ENCODE measurements at regions not wholly inside any gene's neighbourhood (a gene's known extent, or its start where the extent isn't known, plus 50 kb on each side); places are given as distances from the start of the nearest gene placed in this dataset.
A peak's percentile ranks its signal among the peaks of the same experiment; 100 is the strongest.

GRCh38 chr22:48449466-48450187, 1378.0 kb downstream of the BRD1 start:
- Histone ChIP-seq H3K9me2 (ENCODE audit: insufficient read depth) (no peaks in the 10 kb centered on the region), H3F3A (ENCODE audit: insufficient read depth) (no peaks in the 10 kb centered on the region), H3K4me1 (ENCODE audit: insufficient read depth) (peaks cover 12% of the 10 kb centered on the region; the same call in 1 of the 2 replicates), H3K4me2 (ENCODE audit: unreplicated experiment) (no peak overlapping the region), H4K20me1 (ENCODE audit: insufficient read depth) (no peaks in the 10 kb centered on the region), H2AFZ (no peak overlapping the region), H3K79me2 (ENCODE audit: insufficient read depth) (no peaks in the 10 kb centered on the region), H3K36me3 (ENCODE audit: low read depth) (no peaks in the 10 kb centered on the region), H3K4me3 (no peak overlapping the region), H3K9ac (no peak overlapping the region), H3K27ac (no peak overlapping the region), H3K9me3 (ENCODE audit: low read depth) (no peaks in the 10 kb centered on the region), H3K27me3 (replicated peaks; ENCODE audit: insufficient read depth) (no peaks in the 10 kb centered on the region)
- no peak for TF ChIP-seq EZH2phosphoT487 (IDR thresholded peaks at IDR 0.05; ENCODE audit: insufficient read depth, low read depth)
- no peak for TF ChIP-seq EZH2 (IDR thresholded peaks at IDR 0.05; ENCODE audit: insufficient read depth, poor library complexity, severe bottlenecking)
- in situ Hi-C loops (cut with MboI): no loop called here
- DNase-seq: peak; percentile 12
- WGBS, 2 experiments (ENCODE audit: low coverage in 1 of 2, low lambda C conversion rate in 2 of 2, missing lambda C conversion rate in 2 of 2): 69 to 70% methylated on average over 15 of the region's 15 CpGs

DNA sequence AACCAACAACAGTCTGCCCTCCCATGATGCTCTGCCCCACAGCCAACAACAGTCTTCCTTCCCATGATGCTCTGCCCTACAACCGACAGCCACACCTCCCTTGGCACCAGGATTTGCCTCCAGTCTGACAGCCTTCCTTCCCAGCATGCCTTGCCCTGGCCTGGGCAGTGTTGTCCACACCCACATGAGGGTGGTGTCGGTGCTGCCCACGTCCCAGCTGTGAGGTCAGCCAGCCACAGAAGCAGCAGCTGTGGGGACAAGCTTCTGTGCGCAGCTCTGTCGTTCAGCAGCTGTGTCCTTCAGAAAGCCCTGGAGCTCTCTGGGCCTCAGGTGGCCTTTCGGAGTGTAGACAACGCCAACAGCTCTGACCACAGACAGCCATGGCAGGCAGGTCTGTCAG, 1378.9 kb downstream of the BRD1 start:
- H3K27me3 ChIP-seq (replicated peaks; ENCODE audit: insufficient read depth): no peaks in the 10 kb centered on the region

DNA sequence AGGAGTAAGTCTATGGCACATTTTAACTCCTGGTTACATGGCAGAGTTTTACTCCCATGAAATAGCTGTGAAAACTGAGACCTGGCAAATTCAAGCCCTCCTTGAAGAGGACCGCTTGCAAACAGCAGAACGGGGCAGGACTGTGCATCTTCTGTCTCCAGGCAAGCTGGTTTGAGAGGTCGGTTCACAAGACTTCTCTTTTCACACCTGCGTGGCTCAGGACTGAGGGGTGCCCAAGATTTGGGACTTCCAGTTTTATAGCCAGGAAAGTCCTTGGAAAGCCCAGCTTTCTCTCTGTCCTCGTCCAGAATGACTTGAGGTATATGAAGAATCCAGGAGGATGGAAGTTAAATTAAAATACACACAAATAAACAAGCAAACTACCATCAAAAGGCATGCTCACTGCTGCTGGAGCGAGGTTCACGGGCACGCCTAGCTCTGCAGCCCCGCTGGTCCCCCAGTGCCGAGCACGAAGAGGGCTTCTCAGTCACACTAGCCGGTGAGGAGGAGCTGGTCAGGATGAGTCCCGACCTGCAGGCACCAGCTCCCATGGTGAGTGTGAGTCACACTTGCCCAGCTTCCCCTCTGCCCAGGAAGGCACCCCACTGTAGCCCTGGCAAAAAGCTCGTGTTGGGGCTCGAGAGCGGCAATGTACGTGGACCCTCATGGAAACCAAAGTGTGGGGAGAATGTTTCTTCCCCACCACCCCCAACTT, 1382.4 kb downstream of the BRD1 start:
- Histone ChIP-seq H3K27me3 (replicated peaks; ENCODE audit: insufficient read depth) (no peaks in the 10 kb centered on the region), H3K79me2 (ENCODE audit: insufficient read depth) (no peaks in the 10 kb centered on the region), H3K36me3 (ENCODE audit: low read depth) (no peaks in the 10 kb centered on the region), H2AFZ (no peak overlapping the region), H3K4me1 (ENCODE audit: insufficient read depth) (peaks cover 12% of the 10 kb centered on the region; the same call in 1 of the 2 replicates), H3K4me2 (ENCODE audit: unreplicated experiment) (no peak overlapping the region), H3K9me2 (ENCODE audit: insufficient read depth) (no peaks in the 10 kb centered on the region), H4K20me1 (ENCODE audit: insufficient read depth) (no peaks in the 10 kb centered on the region), H3K9ac (no peak overlapping the region), H3F3A (ENCODE audit: insufficient read depth) (no peaks in the 10 kb centered on the region), H3K4me3 (no peak overlapping the region), H3K9me3 (ENCODE audit: low read depth) (no peaks in the 10 kb centered on the region), H3K27ac (no peak overlapping the region)
- no peak for TF ChIP-seq EZH2phosphoT487 (IDR thresholded peaks at IDR 0.05; ENCODE audit: insufficient read depth, low read depth)
- peak; percentile 74 for DNase-seq
- WGBS, 2 experiments (ENCODE audit: low coverage in 1 of 2, low lambda C conversion rate in 2 of 2, missing lambda C conversion rate in 2 of 2): 77 to 83% methylated on average over 17 of the region's 17 CpGs
- in situ Hi-C loops (cut with MboI): no loop called here

More for the DNA sequence above, 1378.9 kb downstream of the BRD1 start:
- Histone ChIP-seq H2AFZ (no peak overlapping the region), H3K9me3 (ENCODE audit: low read depth) (no peaks in the 10 kb centered on the region), H3K4me1 (ENCODE audit: insufficient read depth) (peaks cover 12% of the 10 kb centered on the region; the same call in 1 of the 2 replicates), H3K36me3 (ENCODE audit: low read depth) (no peaks in the 10 kb centered on the region), H3K4me2 (ENCODE audit: unreplicated experiment) (no peak overlapping the region), H3K27ac (no peak overlapping the region), H3K9me2 (ENCODE audit: insufficient read depth) (no peaks in the 10 kb centered on the region), H4K20me1 (ENCODE audit: insufficient read depth) (no peaks in the 10 kb centered on the region), H3K9ac (no peak overlapping the region), H3K4me3 (no peak overlapping the region), H3K79me2 (ENCODE audit: insufficient read depth) (no peaks in the 10 kb centered on the region), H3F3A (ENCODE audit: insufficient read depth) (no peaks in the 10 kb centered on the region)
- no peak for DNase-seq
- 80% methylated on average over 7 of the region's 7 CpGs for WGBS, 2 experiments (ENCODE audit: low coverage in 1 of 2, low lambda C conversion rate in 2 of 2, missing lambda C conversion rate in 2 of 2)
- in situ Hi-C loops (cut with MboI): no loop called here
- TF ChIP-seq EZH2 (IDR thresholded peaks at IDR 0.05; ENCODE audit: insufficient read depth, poor library complexity, severe bottlenecking): no peak
- no peak for TF ChIP-seq EZH2phosphoT487 (IDR thresholded peaks at IDR 0.05; ENCODE audit: insufficient read depth, low read depth)

DNA sequence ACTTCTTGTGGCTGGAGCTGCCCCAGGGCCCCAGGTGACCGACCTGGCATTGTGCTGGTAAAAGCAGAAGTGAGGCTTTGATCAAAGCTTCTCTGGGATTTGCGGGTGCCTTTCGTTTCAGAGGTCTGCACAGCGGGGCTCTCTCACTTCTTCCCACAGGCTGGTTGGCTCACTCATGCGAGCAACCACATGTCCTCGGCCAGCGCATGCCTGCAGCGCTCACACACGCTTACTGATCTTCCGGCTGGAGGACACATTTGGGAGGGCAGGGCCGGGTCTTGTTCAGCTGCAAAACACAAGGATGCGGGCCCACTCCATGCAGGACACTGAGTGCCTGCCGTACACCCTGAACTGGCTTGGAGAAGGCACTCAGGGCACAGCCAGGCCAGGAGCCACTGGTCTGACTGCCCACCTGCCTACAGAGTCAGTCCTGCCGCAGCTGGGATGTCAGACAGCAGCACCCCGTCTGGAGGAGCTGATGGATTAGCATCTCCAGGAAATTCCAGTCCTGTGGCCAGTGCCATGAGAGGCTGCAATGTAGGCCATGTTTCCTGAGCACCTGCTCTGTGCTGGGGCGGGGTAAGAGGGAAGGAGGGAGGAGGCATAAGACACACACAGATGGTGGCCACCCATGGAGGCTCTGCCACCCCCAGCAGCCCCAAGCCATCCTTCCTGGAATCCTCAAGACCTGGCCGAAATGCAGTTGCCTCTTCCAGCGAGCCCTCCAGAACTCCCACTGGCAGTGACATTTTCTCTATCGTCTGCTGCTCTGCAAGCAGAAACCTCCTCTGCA, 1383.2 kb downstream of the BRD1 start:
- Histone ChIP-seq H3K79me2 (ENCODE audit: insufficient read depth) (no peaks in the 10 kb centered on the region), H2AFZ (no peak overlapping the region), H3K9me3 (ENCODE audit: low read depth) (no peaks in the 10 kb centered on the region), H3F3A (ENCODE audit: insufficient read depth) (no peaks in the 10 kb centered on the region), H4K20me1 (ENCODE audit: insufficient read depth) (no peaks in the 10 kb centered on the region), H3K4me1 (ENCODE audit: insufficient read depth) (peaks cover 12% of the 10 kb centered on the region; the same call in 1 of the 2 replicates), H3K4me3 (no peak overlapping the region), H3K27ac (no peak overlapping the region), H3K27me3 (replicated peaks; ENCODE audit: insufficient read depth) (no peaks in the 10 kb centered on the region), H3K4me2 (ENCODE audit: unreplicated experiment) (no peak overlapping the region), H3K36me3 (ENCODE audit: low read depth) (no peaks in the 10 kb centered on the region), H3K9ac (no peak overlapping the region), H3K9me2 (ENCODE audit: insufficient read depth) (no peaks in the 10 kb centered on the region)
- WGBS, 2 experiments (ENCODE audit: low coverage in 1 of 2, low lambda C conversion rate in 2 of 2, missing lambda C conversion rate in 2 of 2): 65 to 66% methylated on average over 19 of the region's 19 CpGs
- no peak for DNase-seq
- TF ChIP-seq EZH2phosphoT487 (IDR thresholded peaks at IDR 0.05; ENCODE audit: insufficient read depth, low read depth) (no peak), EZH2 (IDR thresholded peaks at IDR 0.05; ENCODE audit: insufficient read depth, poor library complexity, severe bottlenecking) (no peak)
- in situ Hi-C loops (cut with MboI): no loop called here
